ENCODE measurements at regions not wholly inside any gene's neighbourhood (a gene's known extent, or its start where the extent isn't known, plus 50 kb on each side); places are given as distances from the start of the nearest gene placed in this dataset.

GRCh38 chr18:10140461-10141282 lies 226.9 kb downstream of the VAPA start:
- no peaks in the 10 kb centered on the region for H3K27me3 ChIP-seq
- no peak for DNase-seq (ENCODE audit: low spot score in 2 of 2)
- H3K36me3 ChIP-seq = no peaks in the 10 kb centered on the region
- H3K9me3 ChIP-seq = no peaks in the 10 kb centered on the region
- intact Hi-C loops (cut with DNase I) = loop anchor here (5.0 kb wide), 2 partner anchors 128 to 312 kb away; partner anchors contain the start of gene APCDD1
- H3K4me1 ChIP-seq = peaks cover 6 to 14% of the 10 kb centered on the region in 2 donors
- no peak overlapping the region for H3K27ac ChIP-seq
- H3K4me3 ChIP-seq = no peak overlapping the region
- TF ChIP-seq CTCF (IDR thresholded peaks at IDR 0.05) = no peak

DNA sequence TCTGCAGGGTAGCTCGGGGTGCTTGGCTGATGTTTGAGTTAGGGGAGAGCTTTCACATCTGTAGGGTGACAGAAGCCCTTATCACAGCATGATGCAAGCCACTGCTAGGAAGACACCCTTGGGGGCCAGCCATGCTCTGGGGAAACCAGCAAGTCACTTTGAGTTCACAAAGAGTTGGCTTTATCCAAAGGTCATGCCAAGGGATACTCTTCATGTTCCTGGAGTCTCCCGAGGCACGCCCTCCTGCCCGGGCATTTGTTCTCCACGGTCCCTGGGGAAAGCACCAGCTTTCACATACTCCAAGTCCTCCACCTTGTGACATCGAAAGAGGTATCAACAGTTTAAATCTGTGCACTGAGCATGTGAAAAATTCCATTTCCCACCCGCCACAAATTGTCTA lies 227.7 kb downstream of the VAPA start:
- TF ChIP-seq CTCF (IDR thresholded peaks at IDR 0.05) = no peak
- Histone ChIP-seq H3K9me3 (no peaks in the 10 kb centered on the region), H3K27ac (no peak overlapping the region), H3K4me3 (no peak overlapping the region), H3K4me1 (peaks cover 6 to 14% of the 10 kb centered on the region in 2 donors), H3K27me3 (no peaks in the 10 kb centered on the region), H3K36me3 (no peaks in the 10 kb centered on the region)
- DNase-seq (ENCODE audit: low spot score in 2 of 2) = peak in 1 of 2 donors; percentile 44
- intact Hi-C loops (cut with DNase I) = loop anchor here (5.0 kb wide), 2 partner anchors 129 to 311 kb away; partner anchors contain the start of gene APCDD1

GRCh38 chr18:10142056-10142455 lies 228.2 kb downstream of the VAPA start:
- DNase-seq (ENCODE audit: low spot score in 2 of 2) = no peak
- TF ChIP-seq CTCF (IDR thresholded peaks at IDR 0.05) = no peak
- H3K9me3 ChIP-seq = no peaks in the 10 kb centered on the region
- H3K4me3 ChIP-seq = peak overlapping the region in 1 of 2 donors; percentile 33
- H3K27me3 ChIP-seq = no peaks in the 10 kb centered on the region
- no peaks in the 10 kb centered on the region for H3K36me3 ChIP-seq
- H3K27ac ChIP-seq = peak overlapping the region in 1 of 2 donors; percentile 12
- peaks cover 6 to 14% of the 10 kb centered on the region in 2 donors for H3K4me1 ChIP-seq
- intact Hi-C loops (cut with DNase I) = loop anchor here (5.0 kb wide), 2 partner anchors 130 to 310 kb away; partner anchors contain the start of gene APCDD1

GRCh38 chr18:10142496-10143160 lies 228.8 kb downstream of the VAPA start:
- DNase-seq (ENCODE audit: low spot score in 2 of 2) = peak in 1 of 2 donors; percentile 72
- no peak for TF ChIP-seq CTCF (IDR thresholded peaks at IDR 0.05)
- peak overlapping the region in 1 of 2 donors; percentile 12 for H3K27ac ChIP-seq
- H3K36me3 ChIP-seq = no peaks in the 10 kb centered on the region
- no peaks in the 10 kb centered on the region for H3K9me3 ChIP-seq
- peak overlapping the region in 1 of 2 donors; percentile 33 for H3K4me3 ChIP-seq
- peaks cover 6 to 14% of the 10 kb centered on the region in 2 donors for H3K4me1 ChIP-seq
- no peaks in the 10 kb centered on the region for H3K27me3 ChIP-seq
- intact Hi-C loops (cut with DNase I) = loop anchor here (5.0 kb wide), 2 partner anchors 130 to 310 kb away; partner anchors contain the start of gene APCDD1

DNA sequence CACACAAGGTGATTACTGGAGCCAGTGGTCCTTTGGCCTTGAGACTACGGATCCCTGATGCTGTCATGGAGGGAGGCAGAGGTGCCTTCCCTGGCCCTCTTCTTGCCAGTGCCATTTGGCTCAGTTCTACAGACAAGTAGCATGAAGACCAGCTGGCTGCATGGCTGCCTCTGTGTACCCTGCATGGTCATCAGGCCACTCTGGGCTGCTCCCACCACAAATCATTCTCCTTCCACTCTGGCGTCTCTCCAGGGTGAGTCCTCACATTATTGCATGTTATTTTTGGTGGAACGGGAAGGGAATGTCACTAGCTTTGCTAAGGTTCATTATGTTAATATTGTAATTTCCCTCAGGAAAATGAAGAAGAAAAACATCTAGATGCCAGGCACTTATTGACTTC lies 229.8 kb downstream of the VAPA start:
- Histone ChIP-seq H3K9me3 (no peaks in the 10 kb centered on the region), H3K27me3 (no peaks in the 10 kb centered on the region), H3K4me1 (peaks cover 6 to 14% of the 10 kb centered on the region in 2 donors), H3K27ac (no peak overlapping the region), H3K4me3 (no peak overlapping the region), H3K36me3 (no peaks in the 10 kb centered on the region)
- no peak for TF ChIP-seq CTCF (IDR thresholded peaks at IDR 0.05)
- no peak for DNase-seq (ENCODE audit: low spot score in 2 of 2)
- intact Hi-C loops (cut with DNase I) = loop anchor here (5.0 kb wide), 2 partner anchors 131 to 309 kb away; partner anchors contain the start of gene APCDD1
